ENCODE measurements at regions not wholly inside any gene's neighbourhood (a gene's known extent, or its start where the extent isn't known, plus 50 kb on each side); places are given as distances from the start of the nearest gene placed in this dataset.

- no peak overlapping the region for H3K4me3 ChIP-seq (replicated peaks in 1 of 2; ENCODE audit: low read depth in 2 of 2, low read length in 2 of 2)
- TF ChIP-seq, protein P1, sequence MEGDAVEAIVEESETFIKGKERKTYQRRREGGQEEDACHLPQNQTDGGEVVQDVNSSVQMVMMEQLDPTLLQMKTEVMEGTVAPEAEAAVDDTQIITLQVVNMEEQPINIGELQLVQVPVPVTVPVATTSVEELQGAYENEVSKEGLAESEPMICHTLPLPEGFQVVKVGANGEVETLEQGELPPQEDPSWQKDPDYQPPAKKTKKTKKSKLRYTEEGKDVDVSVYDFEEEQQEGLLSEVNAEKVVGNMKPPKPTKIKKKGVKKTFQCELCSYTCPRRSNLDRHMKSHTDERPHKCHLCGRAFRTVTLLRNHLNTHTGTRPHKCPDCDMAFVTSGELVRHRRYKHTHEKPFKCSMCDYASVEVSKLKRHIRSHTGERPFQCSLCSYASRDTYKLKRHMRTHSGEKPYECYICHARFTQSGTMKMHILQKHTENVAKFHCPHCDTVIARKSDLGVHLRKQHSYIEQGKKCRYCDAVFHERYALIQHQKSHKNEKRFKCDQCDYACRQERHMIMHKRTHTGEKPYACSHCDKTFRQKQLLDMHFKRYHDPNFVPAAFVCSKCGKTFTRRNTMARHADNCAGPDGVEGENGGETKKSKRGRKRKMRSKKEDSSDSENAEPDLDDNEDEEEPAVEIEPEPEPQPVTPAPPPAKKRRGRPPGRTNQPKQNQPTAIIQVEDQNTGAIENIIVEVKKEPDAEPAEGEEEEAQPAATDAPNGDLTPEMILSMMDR (IDR thresholded peaks at IDR 0.05; ENCODE audit: low read depth, low read length) = no peak
- DNase-seq (ENCODE audit: low read depth in 2 of 2) = no peak
Observed at GRCh38 chr12:65712260-65713004, 111.9 kb upstream of the HMGA2 start.

GRCh38 chr12:65715961-65716360 is 108.3 kb upstream of the HMGA2 start:
- no peak for DNase-seq (ENCODE audit: low read depth in 2 of 2)
- no peak overlapping the region for H3K4me3 ChIP-seq (replicated peaks in 1 of 2; ENCODE audit: low read depth in 2 of 2, low read length in 2 of 2)
- TF ChIP-seq, protein P1 (IDR thresholded peaks at IDR 0.05; ENCODE audit: low read depth, low read length) = no peak

- H3K4me3 ChIP-seq (replicated peaks in 1 of 2; ENCODE audit: low read depth in 2 of 2, low read length in 2 of 2) = no peak overlapping the region
- peak; percentile 49 to 84 for DNase-seq (ENCODE audit: low read depth in 2 of 2)
- TF ChIP-seq, protein P1 (IDR thresholded peaks at IDR 0.05; ENCODE audit: low read depth, low read length) = no peak
Observed at GRCh38 chr12:65720136-65721130, 103.8 kb upstream of the HMGA2 start.

DNA sequence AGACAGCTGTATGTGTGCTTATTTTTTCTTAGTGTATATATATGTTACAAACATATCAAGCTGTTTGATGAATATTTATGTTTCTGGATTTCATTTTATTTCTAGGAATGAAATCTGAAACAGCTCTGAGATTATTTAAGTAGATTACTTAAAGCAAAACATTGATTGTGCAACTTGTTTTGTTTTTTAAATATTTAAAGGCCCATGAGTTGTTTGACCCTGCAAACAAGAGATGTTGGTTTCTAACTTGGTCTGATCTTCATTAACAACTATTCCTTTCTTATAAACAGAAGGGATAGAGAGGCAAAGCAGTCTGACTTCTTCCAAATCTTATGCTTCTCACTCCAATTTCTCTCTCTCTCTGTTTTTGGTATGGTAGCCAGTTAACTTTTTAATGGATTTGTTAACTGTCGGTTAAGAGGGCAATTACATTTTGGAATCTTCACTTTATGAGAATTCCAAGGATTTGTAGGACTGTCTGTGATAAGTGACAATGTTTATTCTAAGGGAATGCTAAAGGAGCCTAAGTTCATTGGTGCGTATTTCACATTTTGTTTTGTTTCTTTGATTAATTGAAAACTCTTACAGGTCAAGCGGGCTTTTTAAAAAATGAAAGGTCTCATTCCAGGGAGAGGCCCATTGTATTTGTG is 102.6 kb upstream of the HMGA2 start:
- DNase-seq (ENCODE audit: low read depth in 2 of 2) = no peak
- TF ChIP-seq, protein P1 (IDR thresholded peaks at IDR 0.05; ENCODE audit: low read depth, low read length) = no peak
- H3K4me3 ChIP-seq (replicated peaks in 1 of 2; ENCODE audit: low read depth in 2 of 2, low read length in 2 of 2) = no peak overlapping the region

DNA sequence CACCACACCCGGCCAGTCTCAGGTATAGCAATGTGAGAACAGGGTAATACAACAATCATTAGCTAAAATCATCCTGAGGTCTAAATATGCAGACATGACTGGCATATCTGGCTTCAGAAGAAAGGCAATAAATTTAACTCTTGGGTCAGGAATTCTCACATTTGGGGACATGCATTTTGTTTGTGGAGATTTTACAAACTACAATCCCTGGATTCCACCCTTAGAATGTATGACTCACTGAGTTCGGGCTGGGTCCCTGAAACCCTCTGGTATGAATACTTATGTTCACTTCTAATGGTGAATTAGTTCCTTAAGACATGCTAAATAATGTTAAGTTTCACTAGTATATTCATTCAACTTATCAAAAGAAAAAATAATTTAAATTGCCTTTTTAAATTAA is 98.9 kb upstream of the HMGA2 start:
- TF ChIP-seq, protein P1 (IDR thresholded peaks at IDR 0.05; ENCODE audit: low read depth, low read length) = no peak
- DNase-seq (ENCODE audit: low read depth in 2 of 2) = peak in 1 of 2 donors; percentile 45
- H3K4me3 ChIP-seq (replicated peaks in 1 of 2; ENCODE audit: low read depth in 2 of 2, low read length in 2 of 2) = no peak overlapping the region

DNA sequence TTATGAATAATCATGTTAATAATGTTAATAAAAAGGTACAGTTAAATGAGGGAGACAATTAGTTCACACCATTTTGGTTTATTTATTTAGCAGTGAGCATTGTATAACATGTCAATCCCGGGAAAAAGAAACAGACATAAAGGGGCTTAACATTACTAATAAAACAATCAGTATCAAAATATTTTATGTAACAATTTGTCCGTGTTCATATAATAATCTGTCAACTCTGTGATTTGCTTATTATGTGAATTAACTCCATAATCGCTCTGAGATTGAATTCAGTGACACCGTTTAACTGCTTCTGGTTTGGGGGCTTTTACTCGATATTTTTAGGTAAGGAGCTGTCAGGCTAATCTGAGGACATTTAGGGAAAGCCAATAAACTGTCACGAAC is 95.8 kb upstream of the HMGA2 start:
- TF ChIP-seq, protein P1 (IDR thresholded peaks at IDR 0.05; ENCODE audit: low read depth, low read length) = no peak
- peak overlapping the region in 1 of 2 donors; percentile 62 for H3K4me3 ChIP-seq (replicated peaks in 1 of 2; ENCODE audit: low read depth in 2 of 2, low read length in 2 of 2)
- peak in 1 of 2 donors; percentile 11 for DNase-seq (ENCODE audit: low read depth in 2 of 2)
